RWPE2 (cell line): ENCODE measurements at regions not wholly inside any gene's neighbourhood (a gene's known extent, or its start where the extent isn't known, plus 50 kb on each side); places are given as distances from the start of the nearest gene placed in this dataset.

Source experiments
- ATAC-seq: fragments of 200-7000 bp; cut with Tn5 transposase; 3 replicates; pipeline ENCODE4 v1.9.1; 2021; ENCODE audit warnings: low read depth
- DNase-seq: peaks from one replicate; pipeline ENCODE4 v3.0.0-alpha.2; 2020; ENCODE audit warnings: low spot score
- H3K27ac ChIP-seq: fragments of 450-650 bp; 2 replicates; pipeline ENCODE4 v1.5.1; 2017; ENCODE audit warnings: mild to moderate bottlenecking; ENCODE audit not compliant: poor library complexity, severe bottlenecking
- H3K27me3 ChIP-seq: fragments of 250-450 bp; sonication (Bioruptor Pico); 2 replicates; pipeline ENCODE4 v1.5.1; 2021; ENCODE audit warnings: mild to moderate bottlenecking, moderate library complexity; ENCODE audit not compliant: insufficient read depth, poor library complexity, severe bottlenecking
- H3K36me3 ChIP-seq: fragments of 250-450 bp; sonication (Bioruptor Pico); 2 replicates; pipeline ENCODE4 v1.5.1; 2020; ENCODE audit warnings: low read depth, mild to moderate bottlenecking, moderate library complexity
- H3K4me1 ChIP-seq: fragments of 250-450 bp; sonication (Bioruptor Pico); 2 replicates; pipeline ENCODE4 v1.5.1; 2021; ENCODE audit warnings: mild to moderate bottlenecking, moderate library complexity; ENCODE audit not compliant: insufficient read depth, poor library complexity, severe bottlenecking
- H3K4me3 ChIP-seq: fragments of 250-450 bp; sonication (Bioruptor Pico); 2 replicates; pipeline ENCODE4 v1.5.1; 2021; ENCODE audit warnings: mild to moderate bottlenecking, moderate library complexity; ENCODE audit not compliant: severe bottlenecking
- H3K9me3 ChIP-seq: fragments of 250-450 bp; sonication (Bioruptor Pico); 2 replicates; pipeline ENCODE4 v1.5.1; 2021; ENCODE audit warnings: mild to moderate bottlenecking, moderate library complexity; ENCODE audit not compliant: severe bottlenecking
- CTCF ChIP-seq: fragments of 450-650 bp; IDR thresholded peaks from one replicate; pipeline ENCODE4 v1.5.1; 2017; ENCODE audit warnings: mild to moderate bottlenecking, moderate library complexity; ENCODE audit not compliant: poor library complexity, severe bottlenecking

- no peak for DNase-seq
- H3K4me1 ChIP-seq, result no peaks in the 10 kb centered on the region
- H3K4me3 ChIP-seq, result no peak overlapping the region
- H3K9me3 ChIP-seq, result no peaks in the 10 kb centered on the region
- no peak for TF ChIP-seq CTCF
- no peak for ATAC-seq
- peaks cover 12% of the 10 kb centered on the region for H3K27me3 ChIP-seq
- H3K36me3 ChIP-seq, result no peaks in the 10 kb centered on the region
- H3K27ac ChIP-seq, result no peak overlapping the region
Measured at GRCh38 chr1:13908128-13908527, 208.1 kb downstream of the PRDM2 start.

GRCh38 chr1:13911697-13912619 is 212.0 kb downstream of the PRDM2 start:
- DNase-seq (no peak), ATAC-seq (no peak)
- no peak overlapping the region for H3K4me3 ChIP-seq
- no peaks in the 10 kb centered on the region for H3K36me3 ChIP-seq
- H3K27ac ChIP-seq, result no peak overlapping the region
- no peaks in the 10 kb centered on the region for H3K27me3 ChIP-seq
- no peak for TF ChIP-seq CTCF
- H3K4me1 ChIP-seq, result no peaks in the 10 kb centered on the region
- H3K9me3 ChIP-seq, result no peaks in the 10 kb centered on the region

GRCh38 chr1:13913396-13913795 is 213.4 kb downstream of the PRDM2 start:
- no peak for TF ChIP-seq CTCF
- ATAC-seq (no peak), DNase-seq (no peak)
- Histone ChIP-seq H3K4me1 (no peaks in the 10 kb centered on the region), H3K36me3 (no peaks in the 10 kb centered on the region), H3K27me3 (no peaks in the 10 kb centered on the region), H3K9me3 (no peaks in the 10 kb centered on the region), H3K27ac (no peak overlapping the region), H3K4me3 (no peak overlapping the region)

- Histone ChIP-seq H3K27me3 (no peaks in the 10 kb centered on the region), H3K4me1 (no peaks in the 10 kb centered on the region), H3K27ac (no peak overlapping the region), H3K9me3 (no peaks in the 10 kb centered on the region), H3K36me3 (no peaks in the 10 kb centered on the region), H3K4me3 (no peak overlapping the region)
- ATAC-seq, result no peak
- TF ChIP-seq CTCF, result no peak
- no peak for DNase-seq
Measured at GRCh38 chr1:13916530-13916929, 216.5 kb downstream of the PRDM2 start.

GRCh38 chr1:13917607-13918006 is 217.6 kb downstream of the PRDM2 start:
- no peak overlapping the region for H3K4me3 ChIP-seq
- no peak for TF ChIP-seq CTCF
- no peaks in the 10 kb centered on the region for H3K9me3 ChIP-seq
- H3K36me3 ChIP-seq, result no peaks in the 10 kb centered on the region
- H3K27ac ChIP-seq, result no peak overlapping the region
- ATAC-seq (no peak), DNase-seq (no peak)
- H3K27me3 ChIP-seq, result no peaks in the 10 kb centered on the region
- H3K4me1 ChIP-seq, result no peaks in the 10 kb centered on the region
